ENCODE measurements at regions not wholly inside any gene's neighbourhood (a gene's known extent, or its start where the extent isn't known, plus 50 kb on each side); places are given as distances from the start of the nearest gene placed in this dataset.

DNA sequence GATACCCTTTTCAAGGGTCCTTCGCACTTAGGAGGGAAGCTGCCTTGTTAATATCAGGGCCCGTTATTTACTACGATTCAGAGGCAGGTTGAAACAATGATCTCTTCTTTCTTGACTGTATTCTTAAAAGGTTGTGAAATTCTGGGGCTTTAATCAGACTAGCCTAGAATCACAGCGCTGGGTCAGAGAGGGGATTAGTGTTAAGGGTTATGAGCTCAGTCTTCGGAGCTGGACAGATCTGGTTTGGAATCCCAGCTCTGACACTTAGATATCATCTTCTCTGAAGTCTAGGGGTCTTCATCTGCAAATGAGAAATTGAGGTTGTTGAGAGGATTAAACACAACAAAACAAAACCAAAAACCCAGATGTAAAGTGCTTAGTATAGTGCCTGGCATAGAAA lies 77.4 kb downstream of the CD83 start:
- TF ChIP-seq, protein P1, sequence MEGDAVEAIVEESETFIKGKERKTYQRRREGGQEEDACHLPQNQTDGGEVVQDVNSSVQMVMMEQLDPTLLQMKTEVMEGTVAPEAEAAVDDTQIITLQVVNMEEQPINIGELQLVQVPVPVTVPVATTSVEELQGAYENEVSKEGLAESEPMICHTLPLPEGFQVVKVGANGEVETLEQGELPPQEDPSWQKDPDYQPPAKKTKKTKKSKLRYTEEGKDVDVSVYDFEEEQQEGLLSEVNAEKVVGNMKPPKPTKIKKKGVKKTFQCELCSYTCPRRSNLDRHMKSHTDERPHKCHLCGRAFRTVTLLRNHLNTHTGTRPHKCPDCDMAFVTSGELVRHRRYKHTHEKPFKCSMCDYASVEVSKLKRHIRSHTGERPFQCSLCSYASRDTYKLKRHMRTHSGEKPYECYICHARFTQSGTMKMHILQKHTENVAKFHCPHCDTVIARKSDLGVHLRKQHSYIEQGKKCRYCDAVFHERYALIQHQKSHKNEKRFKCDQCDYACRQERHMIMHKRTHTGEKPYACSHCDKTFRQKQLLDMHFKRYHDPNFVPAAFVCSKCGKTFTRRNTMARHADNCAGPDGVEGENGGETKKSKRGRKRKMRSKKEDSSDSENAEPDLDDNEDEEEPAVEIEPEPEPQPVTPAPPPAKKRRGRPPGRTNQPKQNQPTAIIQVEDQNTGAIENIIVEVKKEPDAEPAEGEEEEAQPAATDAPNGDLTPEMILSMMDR (IDR thresholded peaks at IDR 0.05) = no peak
- TF ChIP-seq POLR2A (IDR thresholded peaks at IDR 0.05) = no peak

Data from body of pancreas (tissue), 4 donors.